HCT116 (cell line): ENCODE measurements at regions not wholly inside any gene's neighbourhood (a gene's known extent, or its start where the extent isn't known, plus 50 kb on each side); places are given as distances from the start of the nearest gene placed in this dataset.

ENCODE experiments used
- ATAC-seq: fragments of 200-7000 bp; cut with Tn5 transposase; 2 replicates; pipeline ENCODE4 v1.9.1; 2020; ENCODE audit warnings: mild to moderate bottlenecking, moderate library complexity
- BruUV-seq: library from RNA; stranded (reverse); fragments of 400-500 nt; replicated peaks from 2 replicates; lab custom pipeline; 2021; lab: Mats Ljungman, UMichigan
- CTCF ChIA-PET: fragments of 300-600 bp; sonication (Branson Sonifier 250); formaldehyde crosslinking; loops from one replicate; lab custom pipeline; 2021; ENCODE audit warnings: antibody characterized with exemption; lab: Charles Lee
- POLR2A ChIA-PET: fragments of 300-600, 350-600 bp; sonication (Branson Sonifier 250); formaldehyde crosslinking; loops from one replicate; lab custom pipeline; 2021; ENCODE audit warnings: antibody characterized with exemption; lab: Charles Lee
- RAD21 ChIA-PET, 2 experiments: fragments of 300-600 bp; sonication (Branson Sonifier 250); formaldehyde crosslinking; loops; one replicate each; lab custom pipeline; 2023; ENCODE audit warnings: low total read pairs in 2 of 2; ENCODE audit not compliant: uncharacterized antibody in 2 of 2, unreplicated experiment in 2 of 2, low non-redundant PET in 1 of 2; lab: Charles Lee
- DNase-seq: peaks from one replicate; pipeline ENCODE4 v3.0.0-alpha.2; 2010; ENCODE audit warnings: low read depth, low spot score
- H2AFZ ChIP-seq: fragments of 200-600 bp; shearing (Covaris generic), sonication (generic); 2 replicates; pipeline ENCODE4 v1.6.1; 2017; ENCODE audit warnings: low read depth, mixed run types, mixed read lengths, antibody characterized with exemption, low read length; ENCODE audit not compliant: poor library complexity, severe bottlenecking
- H3K27ac ChIP-seq: 2 replicates; pipeline ENCODE4 v1.5.1; 2012; ENCODE audit warnings: low read depth, low read length
- H3K27me3 ChIP-seq: fragments of 200-600 bp; sonication (generic); 2 replicates; pipeline ENCODE4 v1.6.1; 2016; ENCODE audit warnings: mixed run types, low read length, mixed read lengths; ENCODE audit not compliant: insufficient read depth
- H3K36me3 ChIP-seq, 2 experiments: fragments of 200-500 bp in 1 of 2; fragments of 200-600 bp in 1 of 2; sonication (Bioruptor generic) in 1 of 2; sonication (generic) in 1 of 2; 2 replicates each; pipeline versions ENCODE4 v1.5.1 to v1.6.1; 2014 to 2016; ENCODE audit warnings: low read length in 2 of 2, inconsistent platforms in 1 of 2, mixed read lengths in 1 of 2, mixed run types in 1 of 2; ENCODE audit not compliant: insufficient read depth in 2 of 2, control insufficient read depth in 1 of 2
- H3K4me1 ChIP-seq, 2 experiments: fragments of 200-600 bp in 1 of 2; sonication (generic) in 1 of 2; 2 replicates each; pipeline versions ENCODE4 v1.5.1 to v1.6.1; 2012 to 2017; ENCODE audit warnings: low read length in 2 of 2, inconsistent platforms in 1 of 2, mild to moderate bottlenecking in 1 of 2, mixed read lengths in 1 of 2, mixed run types in 1 of 2, moderate library complexity in 1 of 2; ENCODE audit not compliant: insufficient read depth in 2 of 2, control insufficient read depth in 1 of 2
- H3K4me2 ChIP-seq: fragments of 200-600 bp; sonication (generic); 2 replicates; pipeline ENCODE4 v1.6.1; 2017; ENCODE audit warnings: mixed run types, low read length, mixed read lengths
- H3K4me3 ChIP-seq, 2 experiments: fragments of 200-600 bp in 1 of 2; sonication (generic) in 1 of 2; replicated peaks in 1 of 2; 2 replicates each; pipeline ENCODE4 v1.5.1; 2011 to 2016; ENCODE audit warnings: low read length in 2 of 2, control low read depth in 1 of 2, low read depth in 1 of 2, mild to moderate bottlenecking in 1 of 2, mixed read lengths in 1 of 2, mixed run types in 1 of 2
- H3K79me2 ChIP-seq: fragments of 200-600 bp; sonication (generic); 2 replicates; pipeline ENCODE4 v1.6.1; 2017; ENCODE audit warnings: mild to moderate bottlenecking, mixed run types, low read length, moderate library complexity, mixed read lengths; ENCODE audit not compliant: insufficient read depth
- H3K9ac ChIP-seq: fragments of 200-600 bp; sonication (generic); 2 replicates; pipeline ENCODE4 v1.6.1; 2016; ENCODE audit warnings: low read length, mixed read lengths
- H3K9me2 ChIP-seq: fragments of 200-600 bp; sonication (generic), shearing (Covaris generic); 2 replicates; pipeline ENCODE4 v1.6.1; 2017; ENCODE audit warnings: mixed run types, mild to moderate bottlenecking, moderate library complexity; ENCODE audit not compliant: insufficient read depth
- H3K9me3 ChIP-seq, 2 experiments: fragments of 200-500 bp in 1 of 2; fragments of 200-600 bp in 1 of 2; sonication (Bioruptor generic) in 1 of 2; sonication (generic) in 1 of 2; 2 replicates each; pipeline ENCODE4 v1.6.1; 2014 to 2017; ENCODE audit warnings: low read length in 2 of 2, mixed read lengths in 2 of 2, inconsistent platforms in 1 of 2, low read depth in 1 of 2, mild to moderate bottlenecking in 1 of 2, mixed run types in 1 of 2, moderate library complexity in 1 of 2; ENCODE audit not compliant: control insufficient read depth in 1 of 2, insufficient read depth in 1 of 2
- H4K20me1 ChIP-seq: fragments of 200-600 bp; sonication (generic), shearing (Covaris generic); 2 replicates; pipeline ENCODE4 v1.6.1; 2017; ENCODE audit warnings: mixed run types, mild to moderate bottlenecking, moderate library complexity; ENCODE audit not compliant: insufficient read depth
- EGR1 ChIP-seq: IDR thresholded peaks from 2 replicates; pipeline ENCODE4 v1.6.1; 2012; ENCODE audit warnings: low read depth
- ELF1 ChIP-seq: IDR thresholded peaks from 2 replicates; pipeline ENCODE4 v1.6.1; 2012; ENCODE audit warnings: low read depth, borderline replicate concordance
- EZH2 ChIP-seq: fragments of 200-600 bp; sonication (generic); IDR thresholded peaks from 2 replicates; pipeline ENCODE4 v1.6.1; 2017; ENCODE audit warnings: antibody characterized with exemption, mixed run types
- EZH2phosphoT487 ChIP-seq: fragments of 200-600 bp; IDR thresholded peaks from 2 replicates; pipeline ENCODE4 v1.6.1; 2018; ENCODE audit warnings: antibody characterized with exemption, borderline replicate concordance
- FOSL1 ChIP-seq: IDR thresholded peaks from 2 replicates; pipeline ENCODE4 v1.6.1; 2012; ENCODE audit warnings: low read depth
- JUND ChIP-seq: IDR thresholded peaks from 2 replicates; pipeline ENCODE4 v1.6.1; 2012
- POLR2A ChIP-seq: IDR thresholded peaks from 2 replicates; pipeline ENCODE4 v1.7.0; 2011; ENCODE audit warnings: borderline replicate concordance; ENCODE audit not compliant: insufficient read depth, insufficient read length; ENCODE audit errors: extremely low read depth
- SP1 ChIP-seq: IDR thresholded peaks from 2 replicates; pipeline ENCODE4 v1.6.1; 2012; ENCODE audit warnings: low read depth
- SRF ChIP-seq: IDR thresholded peaks from 2 replicates; pipeline ENCODE4 v1.6.1; 2012; ENCODE audit warnings: low read depth
- ZNF274 ChIP-seq: fragments of 200-500 bp; sonication (Bioruptor generic); IDR thresholded peaks from 2 replicates; pipeline ENCODE4 v1.6.1; 2014; ENCODE audit warnings: mild to moderate bottlenecking, low read depth, low read length, inconsistent platforms
- intact Hi-C: fragments of 100-400 bp; cut with micrococcal nuclease; formaldehyde crosslinking; loops from 2 replicates; pipeline ENCODE4 v1.10.0; 2022
- TF ChIP-seq, protein P1 (sequence below): IDR thresholded peaks from 2 replicates; pipeline ENCODE4 v1.6.1; 2011; ENCODE audit warnings: mild to moderate bottlenecking, low read length, moderate library complexity; ENCODE audit not compliant: insufficient replicate concordance; ENCODE audit errors: extremely low read depth
- TF ChIP-seq, protein P2 (sequence below), 3 experiments: fragments of 200-600 bp in 1 of 3; sonication (generic) in 1 of 3; IDR thresholded peaks in 2 of 3; conservative IDR thresholded peaks in 1 of 3; 2 replicates each; pipeline ENCODE4 v1.5.1; 2012 to 2017; ENCODE audit warnings: low read depth in 2 of 3, low read length in 2 of 3, antibody characterized with exemption in 1 of 3, borderline replicate concordance in 1 of 3, control low read depth in 1 of 3, mild to moderate bottlenecking in 1 of 3, mixed read lengths in 1 of 3, mixed run types in 1 of 3, moderate library complexity in 1 of 3; ENCODE audit not compliant: insufficient read depth in 1 of 3
- TF ChIP-seq, protein P3 (sequence below): IDR thresholded peaks from 2 replicates; pipeline ENCODE4 v1.6.1; 2012

DNA sequence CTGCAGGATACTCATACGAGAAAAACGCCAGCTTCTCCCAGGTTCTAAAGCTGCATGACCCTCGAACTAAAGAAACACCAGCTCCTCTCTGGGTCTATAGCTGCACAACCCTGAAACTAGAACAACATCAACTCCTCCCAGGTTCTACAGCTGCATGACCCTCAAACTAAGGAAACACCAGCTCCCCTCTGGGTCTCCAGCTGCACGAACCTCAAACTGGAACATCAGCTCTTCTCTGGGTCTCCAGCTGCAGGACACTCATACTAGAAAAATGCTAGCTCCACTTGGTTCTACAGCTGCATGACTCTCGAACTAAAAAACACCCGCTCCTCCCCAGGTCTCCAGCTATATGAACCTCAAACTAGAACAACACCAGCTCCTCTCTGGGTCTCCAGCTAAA lies 811.1 kb downstream of the CDH9 start:
- H3K9me3 ChIP-seq, result peaks cover 8 to 10% of the 10 kb centered on the region in 2 experiments; a peak in 2 of 4 replicates
- no peak overlapping the region for H3K27ac ChIP-seq
- RAD21 ChIA-PET, result no interaction called here
- H3K79me2 ChIP-seq, result no peaks in the 10 kb centered on the region
- no peaks in the 10 kb centered on the region for H3K36me3 ChIP-seq
- H3K9ac ChIP-seq, result no peak overlapping the region
- H3K4me1 ChIP-seq, result no peaks in the 10 kb centered on the region
- H3K9me2 ChIP-seq, result no peaks in the 10 kb centered on the region
- no peak for TF ChIP-seq EZH2
- TF ChIP-seq ELF1, result no peak
- TF ChIP-seq, protein P1, sequence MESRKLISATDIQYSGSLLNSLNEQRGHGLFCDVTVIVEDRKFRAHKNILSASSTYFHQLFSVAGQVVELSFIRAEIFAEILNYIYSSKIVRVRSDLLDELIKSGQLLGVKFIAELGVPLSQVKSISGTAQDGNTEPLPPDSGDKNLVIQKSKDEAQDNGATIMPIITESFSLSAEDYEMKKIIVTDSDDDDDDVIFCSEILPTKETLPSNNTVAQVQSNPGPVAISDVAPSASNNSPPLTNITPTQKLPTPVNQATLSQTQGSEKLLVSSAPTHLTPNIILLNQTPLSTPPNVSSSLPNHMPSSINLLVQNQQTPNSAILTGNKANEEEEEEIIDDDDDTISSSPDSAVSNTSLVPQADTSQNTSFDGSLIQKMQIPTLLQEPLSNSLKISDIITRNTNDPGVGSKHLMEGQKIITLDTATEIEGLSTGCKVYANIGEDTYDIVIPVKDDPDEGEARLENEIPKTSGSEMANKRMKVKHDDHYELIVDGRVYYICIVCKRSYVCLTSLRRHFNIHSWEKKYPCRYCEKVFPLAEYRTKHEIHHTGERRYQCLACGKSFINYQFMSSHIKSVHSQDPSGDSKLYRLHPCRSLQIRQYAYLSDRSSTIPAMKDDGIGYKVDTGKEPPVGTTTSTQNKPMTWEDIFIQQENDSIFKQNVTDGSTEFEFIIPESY, result no peak
- TF ChIP-seq JUND, result no peak
- no peak for TF ChIP-seq ZNF274
- TF ChIP-seq SRF, result no peak
- TF ChIP-seq, protein P2, sequence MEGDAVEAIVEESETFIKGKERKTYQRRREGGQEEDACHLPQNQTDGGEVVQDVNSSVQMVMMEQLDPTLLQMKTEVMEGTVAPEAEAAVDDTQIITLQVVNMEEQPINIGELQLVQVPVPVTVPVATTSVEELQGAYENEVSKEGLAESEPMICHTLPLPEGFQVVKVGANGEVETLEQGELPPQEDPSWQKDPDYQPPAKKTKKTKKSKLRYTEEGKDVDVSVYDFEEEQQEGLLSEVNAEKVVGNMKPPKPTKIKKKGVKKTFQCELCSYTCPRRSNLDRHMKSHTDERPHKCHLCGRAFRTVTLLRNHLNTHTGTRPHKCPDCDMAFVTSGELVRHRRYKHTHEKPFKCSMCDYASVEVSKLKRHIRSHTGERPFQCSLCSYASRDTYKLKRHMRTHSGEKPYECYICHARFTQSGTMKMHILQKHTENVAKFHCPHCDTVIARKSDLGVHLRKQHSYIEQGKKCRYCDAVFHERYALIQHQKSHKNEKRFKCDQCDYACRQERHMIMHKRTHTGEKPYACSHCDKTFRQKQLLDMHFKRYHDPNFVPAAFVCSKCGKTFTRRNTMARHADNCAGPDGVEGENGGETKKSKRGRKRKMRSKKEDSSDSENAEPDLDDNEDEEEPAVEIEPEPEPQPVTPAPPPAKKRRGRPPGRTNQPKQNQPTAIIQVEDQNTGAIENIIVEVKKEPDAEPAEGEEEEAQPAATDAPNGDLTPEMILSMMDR (IDR thresholded peaks at IDR 0.05 in 2 of 3, conservative IDR thresholded peaks at IDR 0.05 in 1 of 3; ENCODE audit: borderline replicate concordance in 1 of 3, insufficient read depth in 1 of 3, low read depth in 2 of 3, low read length in 2 of 3), result no peak
- TF ChIP-seq POLR2A, result no peak
- TF ChIP-seq EGR1, result no peak
- TF ChIP-seq FOSL1, result no peak
- TF ChIP-seq EZH2phosphoT487, result no peak
- TF ChIP-seq, protein P3, sequence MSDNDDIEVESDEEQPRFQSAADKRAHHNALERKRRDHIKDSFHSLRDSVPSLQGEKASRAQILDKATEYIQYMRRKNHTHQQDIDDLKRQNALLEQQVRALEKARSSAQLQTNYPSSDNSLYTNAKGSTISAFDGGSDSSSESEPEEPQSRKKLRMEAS, result no peak
- TF ChIP-seq SP1, result no peak
- TF ChIP-seq, all 23 proteins: peak for 0
- intact Hi-C loops, result no loop called here
- H4K20me1 ChIP-seq, result no peaks in the 10 kb centered on the region
- no TSS peak for BruUV-seq
- ATAC-seq (no peak), DNase-seq (no peak)
- no peaks in the 10 kb centered on the region for H3K27me3 ChIP-seq
- POLR2A ChIA-PET, result no interaction called here
- H2AFZ ChIP-seq, result no peak overlapping the region
- H3K4me2 ChIP-seq, result no peak overlapping the region
- no peak overlapping the region for H3K4me3 ChIP-seq
- CTCF ChIA-PET, result no interaction called here
